Activated CD8-positive, alpha-beta T cell treated with anti-CD3 and anti-CD28 coated beads for 36 hours (primary cell): ENCODE measurements at regions not wholly inside any gene's neighbourhood (a gene's known extent, or its start where the extent isn't known, plus 50 kb on each side); places are given as distances from the start of the nearest gene placed in this dataset.

Source experiments
- ATAC-seq: fragments of 200-7000 bp; cut with Tn5 transposase; one replicate; pipeline ENCODE4 v1.10.0; 2021; ENCODE audit warnings: mild to moderate bottlenecking, moderate library complexity
- CTCF ChIA-PET: fragments of 350-600 bp; sonication (Branson Sonifier 250); formaldehyde crosslinking; loops from one replicate; lab custom pipeline; 2021; ENCODE audit warnings: antibody characterized with exemption; lab: Charles Lee
- POLR2A ChIA-PET: fragments of 350-600 bp; sonication (Branson Sonifier 250); formaldehyde crosslinking; loops from one replicate; lab custom pipeline; 2021; ENCODE audit warnings: antibody characterized with exemption; lab: Charles Lee
- DNase-seq: peaks from one replicate; pipeline ENCODE4 v3.0.0-alpha.2; 2020
- H3K27ac Mint-ChIP-seq: one replicate; pipeline ENCODE4 v1.8.0; 2021; ENCODE audit warnings: mild to moderate bottlenecking, mixed read lengths
- H3K27me3 Mint-ChIP-seq: one replicate; pipeline ENCODE4 v1.8.0; 2021; ENCODE audit warnings: mixed read lengths
- H3K36me3 Mint-ChIP-seq: one replicate; pipeline ENCODE4 v1.8.0; 2021; ENCODE audit warnings: low read depth, mixed read lengths
- H3K4me1 Mint-ChIP-seq: one replicate; pipeline ENCODE4 v1.8.0; 2021; ENCODE audit warnings: low read depth, mixed read lengths
- H3K4me3 Mint-ChIP-seq: one replicate; pipeline ENCODE4 v1.8.0; 2021; ENCODE audit warnings: mild to moderate bottlenecking, moderate library complexity, mixed read lengths
- H3K9me3 Mint-ChIP-seq: one replicate; pipeline ENCODE4 v1.8.0; 2021; ENCODE audit warnings: mixed read lengths
- intact Hi-C: fragments of 100-400 bp; cut with micrococcal nuclease; formaldehyde crosslinking; loops from one replicate; pipeline ENCODE4 v1.10.0; 2022
- TF ChIP-seq, protein P1 (sequence below): fragments of 200-600 bp; IDR thresholded peaks from one replicate; pipeline ENCODE4 v1.8.0; 2022; ENCODE audit warnings: antibody characterized with exemption, mild to moderate bottlenecking

DNA sequence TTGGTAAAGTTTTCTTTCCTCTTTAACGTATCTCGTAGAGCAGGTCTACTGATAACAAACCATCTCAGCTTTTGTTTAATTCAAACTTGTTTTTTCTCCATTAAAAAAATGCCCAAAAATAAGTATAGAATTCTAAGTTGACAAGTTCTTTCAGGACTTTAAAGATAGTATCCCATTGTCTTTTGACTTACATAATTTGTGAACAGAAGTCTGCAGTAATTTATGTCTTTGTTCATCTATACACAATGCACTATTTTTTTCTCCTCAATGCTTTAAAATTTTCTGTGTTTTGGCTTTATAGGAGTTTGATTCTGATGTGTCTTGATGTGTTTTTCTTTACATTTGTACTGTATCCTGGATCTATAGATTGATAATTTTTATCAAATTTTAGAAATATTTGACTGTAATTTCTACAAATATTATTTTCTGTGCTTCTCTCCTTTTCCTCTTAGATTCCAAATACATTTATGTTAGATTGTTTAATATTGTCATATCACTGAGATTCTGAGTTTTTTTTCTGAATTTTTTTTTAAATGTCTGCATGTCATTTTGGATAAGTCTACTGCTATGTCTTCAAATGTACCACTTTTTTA lies 143.3 kb downstream of the FTCDNL1 start:
- H3K27ac Mint-ChIP-seq, result no peak overlapping the region
- POLR2A ChIA-PET, result no interaction called here
- DNase-seq (no peak), ATAC-seq (no peak)
- intact Hi-C loops, result loop anchor here (5.0 to 10.0 kb wide), 2 partner anchors 35 to 147 kb away; partner anchors contain the start of gene FTCDNL1
- H3K9me3 Mint-ChIP-seq, result peaks cover 6% of the 10 kb centered on the region
- peaks cover 9% of the 10 kb centered on the region for H3K27me3 Mint-ChIP-seq
- CTCF ChIA-PET, result no interaction called here
- TF ChIP-seq, protein P1, sequence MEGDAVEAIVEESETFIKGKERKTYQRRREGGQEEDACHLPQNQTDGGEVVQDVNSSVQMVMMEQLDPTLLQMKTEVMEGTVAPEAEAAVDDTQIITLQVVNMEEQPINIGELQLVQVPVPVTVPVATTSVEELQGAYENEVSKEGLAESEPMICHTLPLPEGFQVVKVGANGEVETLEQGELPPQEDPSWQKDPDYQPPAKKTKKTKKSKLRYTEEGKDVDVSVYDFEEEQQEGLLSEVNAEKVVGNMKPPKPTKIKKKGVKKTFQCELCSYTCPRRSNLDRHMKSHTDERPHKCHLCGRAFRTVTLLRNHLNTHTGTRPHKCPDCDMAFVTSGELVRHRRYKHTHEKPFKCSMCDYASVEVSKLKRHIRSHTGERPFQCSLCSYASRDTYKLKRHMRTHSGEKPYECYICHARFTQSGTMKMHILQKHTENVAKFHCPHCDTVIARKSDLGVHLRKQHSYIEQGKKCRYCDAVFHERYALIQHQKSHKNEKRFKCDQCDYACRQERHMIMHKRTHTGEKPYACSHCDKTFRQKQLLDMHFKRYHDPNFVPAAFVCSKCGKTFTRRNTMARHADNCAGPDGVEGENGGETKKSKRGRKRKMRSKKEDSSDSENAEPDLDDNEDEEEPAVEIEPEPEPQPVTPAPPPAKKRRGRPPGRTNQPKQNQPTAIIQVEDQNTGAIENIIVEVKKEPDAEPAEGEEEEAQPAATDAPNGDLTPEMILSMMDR, result no peak
- no peaks in the 10 kb centered on the region for H3K36me3 Mint-ChIP-seq
- H3K4me1 Mint-ChIP-seq, result peaks cover 2% of the 10 kb centered on the region
- no peak overlapping the region for H3K4me3 Mint-ChIP-seq

DNA sequence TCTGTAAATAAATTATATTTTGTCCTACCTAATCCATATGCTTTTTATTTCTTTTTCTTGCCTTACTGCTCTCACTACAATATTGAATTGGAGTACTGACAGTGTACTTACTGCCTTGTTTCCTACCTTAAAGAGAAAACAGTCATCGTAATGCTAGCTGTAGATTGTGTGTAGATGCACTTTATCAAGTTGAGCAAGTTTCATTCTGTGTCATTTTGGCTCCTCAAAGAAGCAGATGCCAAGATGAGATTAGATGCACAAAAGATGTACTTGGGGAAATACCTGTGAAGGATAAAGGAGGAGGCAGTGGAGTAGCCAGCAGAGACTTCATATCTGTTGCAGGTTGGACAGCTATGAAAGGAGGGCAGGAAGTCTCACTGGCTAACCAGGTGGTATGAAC lies 145.5 kb downstream of the FTCDNL1 start:
- H3K36me3 Mint-ChIP-seq, result no peaks in the 10 kb centered on the region
- no peak overlapping the region for H3K27ac Mint-ChIP-seq
- DNase-seq (no peak), ATAC-seq (no peak)
- CTCF ChIA-PET, result interaction anchor here (1.0 to 3.1 kb wide), 3 partner anchors 18 to 33 kb away, joined by 3 to 63 read pairs (median 5); no protein-coding TSS in a partner anchor
- POLR2A ChIA-PET, result interaction anchor here (1.0 kb wide), 1 partner anchor 15 kb away, joined by 3 read pairs; no protein-coding TSS in a partner anchor
- intact Hi-C loops, result loop anchor here (5.0 to 10.0 kb wide), 2 partner anchors 37 to 149 kb away; partner anchors contain the start of gene FTCDNL1
- H3K4me3 Mint-ChIP-seq, result no peak overlapping the region
- H3K4me1 Mint-ChIP-seq, result peaks cover 2% of the 10 kb centered on the region
- H3K27me3 Mint-ChIP-seq, result peaks cover 7% of the 10 kb centered on the region
- peaks cover 6% of the 10 kb centered on the region for H3K9me3 Mint-ChIP-seq
- TF ChIP-seq, protein P1, result no peak

DNA sequence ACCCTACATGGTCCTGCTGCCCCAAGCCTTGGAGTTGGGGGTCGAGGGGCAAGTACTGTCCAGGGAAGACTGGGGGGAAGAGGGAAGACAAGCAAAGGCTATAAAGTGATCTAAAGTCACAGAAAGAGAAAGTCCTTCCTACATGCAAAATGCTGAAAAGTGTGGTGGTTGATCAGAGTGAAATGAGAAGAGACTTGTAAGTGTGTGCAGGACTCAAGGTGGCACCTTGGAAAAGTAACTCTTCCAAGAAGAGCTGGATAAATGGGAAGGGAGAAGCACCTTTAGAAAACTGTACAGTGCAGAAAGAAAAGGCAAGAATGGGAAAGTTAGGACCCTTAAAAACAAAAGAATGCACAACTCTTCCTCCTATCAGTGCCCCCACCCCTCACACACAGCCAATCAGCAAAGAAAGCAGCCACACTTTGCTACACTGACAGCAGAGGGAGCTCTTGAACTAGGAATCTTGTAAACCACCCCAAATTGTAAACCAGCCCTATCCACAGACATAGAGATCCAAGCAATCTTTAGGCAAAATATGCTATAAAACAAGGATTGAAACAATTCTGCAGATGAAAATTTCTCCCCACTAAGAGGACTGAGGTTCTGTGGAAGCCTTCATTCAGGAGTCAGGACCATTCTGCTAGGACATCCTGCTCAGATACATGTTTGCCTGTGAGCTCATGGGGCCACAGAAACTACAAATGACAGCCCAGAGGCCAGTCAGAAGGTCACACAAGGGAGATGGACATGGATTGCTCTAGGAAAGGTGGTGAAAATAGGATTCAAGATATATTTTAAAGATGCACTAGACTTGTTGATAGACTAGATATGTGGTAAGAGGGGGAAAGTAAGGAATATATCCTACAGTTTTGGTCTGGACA lies 146.4 kb downstream of the FTCDNL1 start:
- peak; percentile 68 for ATAC-seq
- POLR2A ChIA-PET, result interaction anchor here (1.0 kb wide), 1 partner anchor 14 kb away, joined by 3 read pairs; no protein-coding TSS in a partner anchor
- CTCF ChIA-PET, result interaction anchor here (0.9 to 3.1 kb wide), 15 partner anchors 9 to 234 kb away, joined by 3 to 63 read pairs (median 3); no protein-coding TSS in a partner anchor

DNA sequence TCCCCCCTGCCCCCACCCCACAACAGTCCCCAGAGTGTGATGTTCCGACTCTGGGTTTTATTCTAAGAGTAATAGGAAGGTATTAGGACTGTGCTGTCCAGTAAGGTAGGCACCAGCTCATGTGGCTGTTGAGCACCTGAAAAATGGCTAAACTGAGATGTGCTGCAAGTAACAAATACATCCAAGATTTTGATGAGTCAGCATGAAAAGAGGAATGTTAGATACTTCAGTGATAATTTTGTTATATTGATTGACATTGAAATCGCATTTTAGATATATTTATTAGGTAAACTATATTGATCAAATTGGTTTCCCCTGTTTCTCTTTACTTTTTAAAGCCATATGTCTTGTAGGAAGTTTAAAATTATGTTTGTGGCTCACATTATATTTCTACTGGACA lies 147.8 kb downstream of the FTCDNL1 start:
- Mint-ChIP-seq H3K4me3 (no peak overlapping the region), H3K27ac (no peak overlapping the region), H3K4me1 (peaks cover 2% of the 10 kb centered on the region), H3K36me3 (no peaks in the 10 kb centered on the region), H3K27me3 (peaks cover 4% of the 10 kb centered on the region), H3K9me3 (peaks cover 4% of the 10 kb centered on the region)
- POLR2A ChIA-PET, result no interaction called here
- no peak for DNase-seq
- TF ChIP-seq, protein P1, result no peak
- no peak for ATAC-seq
- intact Hi-C loops, result loop anchor here (10.0 kb wide), 1 partner anchor 152 kb away; the partner anchor contains the start of gene FTCDNL1
- CTCF ChIA-PET, result interaction anchor here (0.6 to 3.1 kb wide), 6 partner anchors 9 to 162 kb away, joined by 3 to 63 read pairs (median 4); no protein-coding TSS in a partner anchor

More for the DNA sequence above, 146.4 kb downstream of the FTCDNL1 start:
- no peak overlapping the region for H3K27ac Mint-ChIP-seq
- H3K36me3 Mint-ChIP-seq, result no peaks in the 10 kb centered on the region
- intact Hi-C loops, result loop anchor here (5.0 to 10.0 kb wide), 2 partner anchors 38 to 150 kb away; partner anchors contain the start of gene FTCDNL1
- no peak overlapping the region for H3K4me3 Mint-ChIP-seq
- H3K27me3 Mint-ChIP-seq, result peaks cover 5% of the 10 kb centered on the region
- TF ChIP-seq, protein P1, result peak; percentile 49
- DNase-seq, result peak; percentile 38
- H3K4me1 Mint-ChIP-seq, result peaks cover 2% of the 10 kb centered on the region
- H3K9me3 Mint-ChIP-seq, result peaks cover 6% of the 10 kb centered on the region
